ELF-1 (cell line): ENCODE measurements at regions not wholly inside any gene's neighbourhood (a gene's known extent, or its start where the extent isn't known, plus 50 kb on each side); places are given as distances from the start of the nearest gene placed in this dataset.
"Not testable (repeated sequence)": the region's sequence is repeated elsewhere in the genome, so short reads cannot be mapped to it uniquely, and the experiment has no call there.

Experiments
- DNase-seq: peaks from one replicate; pipeline ENCODE4 v3.0.0-alpha.2; 2016; ENCODE audit warnings: low read depth, low spot score

DNA sequence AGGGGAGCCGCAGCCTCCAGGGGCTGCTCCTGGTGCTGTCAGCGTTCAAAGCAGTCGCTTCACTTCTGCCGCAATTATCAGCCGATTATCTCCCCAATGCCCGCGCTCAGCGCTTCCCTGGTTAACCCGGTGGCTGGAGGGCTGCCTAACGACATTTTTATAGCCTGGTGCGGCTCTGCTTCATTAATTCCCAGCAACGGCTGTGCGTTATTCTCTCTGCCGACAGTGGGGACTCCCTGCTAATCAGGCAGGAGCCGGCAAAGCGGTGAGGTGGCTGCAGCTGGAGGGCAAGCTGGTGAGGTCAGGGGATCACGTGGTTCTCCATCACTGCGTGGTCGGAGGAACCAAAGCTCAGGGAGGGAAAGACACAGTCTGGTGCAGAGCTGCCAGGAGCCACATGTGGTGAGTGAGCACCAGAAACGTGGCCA lies 62.9 kb downstream of the GLRX5 start:
- DNase-seq = peak; percentile 89

DNA sequence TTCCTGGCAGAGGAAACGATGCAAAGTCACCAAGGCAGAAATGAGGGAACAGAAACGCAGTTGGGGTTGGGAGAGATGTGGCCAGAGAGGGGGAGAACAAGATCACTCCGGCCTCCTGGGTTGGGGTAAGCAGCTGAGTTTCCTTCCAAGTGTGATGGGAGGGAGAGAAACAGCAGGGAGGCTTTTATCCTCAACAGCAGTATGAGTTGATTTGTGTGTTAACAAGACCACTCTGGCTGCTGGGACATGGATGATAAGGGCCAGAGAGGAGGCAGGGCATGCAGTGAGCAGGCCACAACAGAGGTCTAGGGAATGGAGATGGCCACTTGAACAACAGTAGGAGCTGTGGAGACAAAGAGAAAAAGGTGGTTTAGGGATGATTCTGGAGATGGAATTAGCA lies 66.8 kb downstream of the GLRX5 start:
- DNase-seq = no peak

DNA sequence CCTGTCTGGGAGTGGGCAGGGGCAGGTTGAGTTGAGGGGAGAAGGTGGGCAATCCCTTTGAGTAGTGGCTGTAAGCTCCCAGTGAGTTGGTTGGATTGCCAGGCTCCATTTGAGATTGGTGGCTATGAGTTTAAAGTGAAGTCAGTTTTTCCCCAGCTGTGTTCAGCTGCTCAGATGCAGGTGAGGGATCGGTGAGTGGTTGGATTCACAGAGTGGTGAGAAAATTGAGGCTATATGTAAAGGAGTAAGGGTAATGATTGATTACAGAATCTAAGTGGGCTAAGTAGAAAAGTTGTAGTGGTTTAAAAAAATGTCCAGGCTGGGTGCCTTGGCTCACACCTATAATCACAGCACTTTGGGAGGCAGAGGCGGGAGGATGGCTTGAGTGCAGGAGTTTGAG lies 68.6 kb downstream of the GLRX5 start:
- no peak for DNase-seq

DNA sequence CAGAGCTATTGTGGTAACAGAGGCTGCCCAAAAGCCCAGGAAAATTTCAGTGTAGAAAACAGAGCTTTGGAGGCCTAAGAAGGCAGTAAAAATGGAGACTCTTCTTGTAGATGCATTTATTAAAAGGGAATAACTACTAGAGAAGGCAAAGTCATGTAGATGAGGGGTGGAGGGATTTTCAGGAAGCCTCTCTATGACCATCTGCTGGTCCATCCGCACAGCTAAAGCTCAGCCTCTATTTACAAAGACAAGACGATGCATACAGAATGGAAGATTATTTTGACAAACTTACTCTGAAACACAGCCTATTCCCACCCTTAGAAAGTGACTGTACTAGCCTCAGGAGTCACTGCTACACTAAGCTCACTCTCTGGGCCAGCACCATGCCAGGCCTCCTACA lies 71.4 kb downstream of the GLRX5 start:
- DNase-seq = no peak

DNA sequence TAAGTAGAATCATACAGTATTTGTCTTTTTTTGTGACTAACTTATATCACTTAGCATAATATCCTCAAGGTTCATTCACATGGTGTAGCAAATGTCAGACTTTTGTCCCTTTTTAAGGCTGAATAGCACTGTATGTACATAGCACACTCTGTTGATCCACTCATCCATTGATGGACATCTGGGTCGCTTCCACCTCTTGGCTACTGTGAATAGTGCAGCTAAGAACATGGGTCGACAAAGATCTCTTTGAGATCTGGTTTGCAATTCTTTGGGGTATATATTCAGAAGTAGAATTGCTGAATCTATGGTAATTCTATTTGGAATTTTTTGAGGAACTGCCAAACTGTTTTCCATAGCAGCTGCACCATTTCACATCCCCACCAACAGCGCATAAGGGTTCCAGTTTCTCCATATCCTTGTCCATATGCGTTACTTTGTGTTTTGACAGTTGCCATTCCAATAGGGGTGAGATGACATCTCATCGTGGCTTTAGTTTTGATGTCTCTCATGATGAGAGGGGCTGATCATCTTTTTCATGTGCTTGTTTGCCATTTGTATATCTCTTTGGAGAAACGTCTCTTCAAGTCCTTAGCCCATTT lies 73.9 kb downstream of the GLRX5 start:
- no peak for DNase-seq

DNA sequence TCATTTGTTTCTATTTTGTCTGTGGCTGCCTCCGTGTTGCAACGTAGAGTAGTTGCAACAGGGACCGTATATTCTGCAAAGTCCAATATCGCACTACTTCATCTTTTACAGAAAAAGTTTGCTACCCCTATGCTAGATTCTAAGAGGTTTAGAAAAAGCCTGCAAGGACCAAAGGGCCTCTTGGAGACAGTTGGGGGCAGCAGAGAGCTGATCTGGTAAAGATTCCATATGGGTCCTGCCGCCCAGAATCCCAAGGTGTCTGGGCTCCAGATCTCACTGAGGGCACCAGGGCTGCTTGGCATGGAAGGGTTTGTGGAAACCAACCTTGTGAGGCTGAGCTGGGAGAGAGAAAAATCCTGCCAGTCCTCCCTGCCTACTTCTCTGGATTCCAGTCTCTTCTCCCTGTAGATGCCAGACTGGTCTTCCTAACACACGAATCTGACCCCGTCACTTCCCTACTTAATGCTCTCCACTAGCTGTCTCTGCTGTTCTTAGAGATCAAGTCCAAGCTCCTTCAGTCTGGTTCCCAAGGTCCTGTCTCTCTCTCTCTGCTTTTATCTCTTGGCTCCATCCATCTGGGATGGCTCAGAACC lies 74.6 kb downstream of the GLRX5 start:
- peak; percentile 68 for DNase-seq

DNA sequence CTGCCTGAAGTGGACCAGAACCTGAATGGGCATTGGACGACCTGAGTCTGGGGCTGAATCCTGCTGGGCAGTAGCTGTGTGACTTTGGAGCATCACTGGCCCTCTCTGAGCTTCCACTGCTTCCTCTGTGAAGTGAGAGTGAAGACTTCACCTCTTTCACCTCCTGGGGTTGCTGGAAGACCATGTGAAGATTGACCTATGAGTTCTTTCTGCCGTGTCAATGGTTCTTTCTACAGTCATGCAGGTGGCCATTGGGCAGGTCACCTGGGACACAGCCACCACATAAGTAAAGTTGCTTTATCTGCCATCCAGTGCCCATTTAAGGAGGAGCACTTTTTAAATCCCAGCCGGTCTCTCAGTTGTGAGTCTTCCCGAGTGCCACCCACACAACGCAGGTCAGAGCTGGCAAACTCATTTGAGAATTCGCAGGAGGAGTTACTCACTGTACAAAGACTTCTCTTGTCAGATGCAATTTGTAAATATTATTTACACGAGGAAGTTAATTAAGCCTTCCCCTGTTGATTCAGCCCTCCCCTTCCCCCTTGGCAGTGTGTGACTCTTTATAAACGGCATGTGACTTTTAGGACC lies 74.8 kb upstream of the TCL1B start:
- DNase-seq = no peak

DNA sequence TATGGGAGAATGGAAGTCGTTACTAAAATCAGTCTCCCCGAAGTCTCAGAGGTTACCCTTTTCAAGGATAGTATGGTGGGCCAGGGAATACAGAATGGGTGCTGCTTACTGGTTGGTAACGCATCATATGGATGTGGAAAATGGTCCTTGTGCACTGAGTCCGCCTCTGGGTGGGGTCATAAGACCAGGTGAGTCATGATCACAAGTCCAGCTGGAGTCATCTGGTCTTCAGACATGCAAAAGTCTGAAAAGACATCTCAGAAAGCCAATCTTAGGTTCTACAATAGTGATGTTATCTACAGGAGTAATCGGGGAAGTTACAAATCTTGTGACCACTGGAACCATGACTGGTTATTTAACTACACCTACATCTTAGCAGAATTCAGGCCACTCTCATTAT lies 71.9 kb upstream of the TCL1B start:
- no peak for DNase-seq

DNA sequence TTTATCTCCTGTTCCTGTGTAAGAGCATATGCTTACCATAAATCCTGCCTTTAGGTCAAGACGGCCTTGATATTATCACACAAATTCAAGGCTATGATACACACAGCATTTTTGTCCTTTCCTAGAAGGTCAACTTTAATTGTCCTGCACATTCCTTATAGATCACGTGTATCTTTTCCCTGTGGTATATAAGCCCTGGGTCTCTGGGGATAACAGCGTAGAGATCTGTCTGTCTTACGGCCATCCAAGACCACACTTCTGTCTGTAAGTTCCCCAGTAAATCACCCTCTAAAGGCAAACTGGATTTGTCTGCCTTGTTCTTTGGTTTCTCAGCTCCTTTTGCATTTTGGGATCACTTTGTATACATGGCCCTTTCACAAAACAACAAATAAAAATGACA lies 69.5 kb upstream of the TCL1B start:
- DNase-seq = no peak

DNA sequence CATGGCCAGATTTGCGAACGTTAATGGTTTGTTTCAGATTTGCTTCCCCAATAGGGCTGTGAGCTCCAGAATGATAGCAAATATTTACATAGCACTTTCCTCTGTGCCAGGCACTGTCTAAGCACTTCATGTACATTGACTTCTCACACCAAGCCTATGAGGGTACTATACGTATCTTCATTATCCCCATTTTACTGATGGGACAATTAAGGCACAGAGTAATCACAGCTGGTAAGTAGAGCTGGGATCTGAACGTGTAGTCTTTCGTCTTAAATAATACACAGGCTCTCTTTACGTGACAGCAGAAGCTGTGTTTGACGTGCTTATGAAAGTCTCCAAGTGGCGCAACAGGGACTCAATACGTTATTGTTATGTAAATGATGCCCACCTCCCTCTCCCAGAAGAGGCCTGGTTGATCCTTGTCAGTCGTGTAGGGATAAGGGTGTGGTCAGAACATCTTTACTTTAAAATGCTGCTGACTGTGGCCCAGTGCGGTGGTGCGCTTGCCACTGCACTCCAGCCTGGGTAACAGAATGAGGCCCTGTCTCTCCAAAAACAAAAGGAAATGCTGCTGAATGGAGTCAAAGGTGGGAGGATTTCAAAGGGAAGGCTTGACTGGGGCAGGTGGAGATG lies 66.3 kb upstream of the TCL1B start:
- peak; percentile 67 for DNase-seq

DNA sequence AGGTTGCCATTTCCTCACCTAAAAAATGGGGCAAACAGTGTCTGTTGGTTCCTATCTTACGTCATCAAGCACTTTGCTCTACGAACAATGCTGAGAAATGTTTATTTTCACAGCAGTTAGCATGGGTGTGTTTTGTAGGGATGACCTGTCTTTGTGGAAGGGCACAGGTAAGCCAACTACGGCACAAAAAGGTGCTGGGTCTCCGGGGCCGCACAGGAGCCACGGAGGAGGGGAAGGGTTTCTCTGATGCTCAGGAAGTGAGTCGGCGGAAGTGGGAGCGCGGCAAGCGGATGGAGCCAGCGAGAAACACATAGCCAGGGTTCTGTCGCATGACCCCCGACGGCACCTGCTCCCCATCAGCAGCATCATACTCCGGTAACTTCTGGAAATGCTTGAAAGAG lies 65.6 kb upstream of the TCL1B start:
- peak; percentile 13 for DNase-seq

DNA sequence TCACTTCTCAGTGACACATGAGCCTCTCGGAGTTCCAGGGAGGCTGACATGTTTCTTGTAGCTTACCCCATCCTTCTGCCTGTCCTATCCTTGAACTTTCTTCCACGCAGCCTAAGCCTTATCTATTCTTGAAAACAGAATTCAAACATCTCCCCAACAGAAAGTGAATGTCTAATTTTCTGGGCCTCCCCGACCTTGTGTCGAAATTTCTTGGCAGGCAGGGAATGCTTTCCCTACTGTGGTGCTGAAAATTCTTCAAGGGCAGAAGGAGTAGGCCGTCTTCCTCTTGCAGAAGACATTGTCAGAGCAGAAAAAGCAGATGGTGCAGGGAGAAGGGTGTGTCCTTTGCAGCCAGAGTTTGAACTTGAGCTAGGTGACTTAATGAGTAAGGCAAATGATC lies 63.0 kb upstream of the TCL1B start:
- no peak for DNase-seq

DNA sequence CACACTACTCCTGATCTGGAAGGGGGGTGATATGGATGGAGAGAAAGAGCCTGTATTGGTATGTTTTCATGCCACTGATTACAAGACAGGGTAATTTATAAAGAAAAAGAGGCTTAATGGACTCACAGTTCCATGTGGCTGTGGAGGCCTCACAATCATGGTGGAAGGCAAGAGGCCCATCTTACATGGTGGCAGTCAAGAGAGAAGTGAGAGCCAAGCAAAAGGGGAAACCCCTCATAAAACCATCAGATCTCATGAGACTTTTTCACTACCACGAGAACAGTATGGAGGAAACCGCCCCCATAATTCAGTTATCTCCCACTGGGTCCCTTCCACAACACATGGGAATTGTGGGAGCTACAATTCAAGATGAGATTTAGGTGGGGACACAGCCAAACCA lies 60.5 kb upstream of the TCL1B start:
- not testable (repeated sequence) for DNase-seq

DNA sequence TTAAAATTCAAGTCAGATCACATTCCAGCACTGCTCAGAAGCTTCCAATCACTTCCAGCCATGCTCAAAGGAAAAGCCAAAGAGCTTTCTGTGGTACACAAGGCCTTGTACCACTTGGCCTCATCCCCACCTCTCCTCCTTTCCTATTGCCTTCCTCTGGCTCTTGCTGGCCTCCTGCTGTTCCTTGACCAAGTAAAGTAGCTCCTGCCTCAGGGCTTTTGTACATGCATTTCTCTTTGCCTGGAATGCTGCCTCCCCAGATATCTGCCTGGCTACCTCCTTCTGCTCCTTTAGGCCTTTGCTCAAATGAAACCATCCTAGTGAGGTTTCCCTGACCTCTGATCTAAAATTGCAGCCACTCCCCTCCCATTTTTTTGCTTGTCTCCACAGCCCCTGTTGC lies 51.2 kb upstream of the TCL1B start:
- peak; percentile 86 for DNase-seq
